ENCODE measurements at regions not wholly inside any gene's neighbourhood (a gene's known extent, or its start where the extent isn't known, plus 50 kb on each side); places are given as distances from the start of the nearest gene placed in this dataset.

GRCh38 chr14:99347561-99347960 is 75.6 kb upstream of the BCL11B start:
- peaks cover 8% of the 10 kb centered on the region for H3K9me3 Mint-ChIP-seq (ENCODE audit: unreplicated experiment)
- H3K27ac Mint-ChIP-seq (ENCODE audit: unreplicated experiment) = peak overlapping the region; percentile 31
- peaks cover 24% of the 10 kb centered on the region for H3K27me3 Mint-ChIP-seq (ENCODE audit: low read depth, unreplicated experiment)
- Histone ChIP-seq H3K4me2 (ENCODE audit: low read length) (no peak overlapping the region), H3K9ac (ENCODE audit: low read length) (no peak overlapping the region), H3K9me3 (ENCODE audit: insufficient read depth, low read depth, low read length) (no peaks in the 10 kb centered on the region), H3K27ac (ENCODE audit: low read depth, low read length) (no peak overlapping the region), H3K79me2 (ENCODE audit: insufficient read depth, low read length) (no peaks in the 10 kb centered on the region), H3K27me3 (ENCODE audit: insufficient read depth, low read length) (no peaks in the 10 kb centered on the region), H4K20me1 (ENCODE audit: insufficient read depth, low read length) (no peaks in the 10 kb centered on the region), H2AFZ (ENCODE audit: low read depth, low read length) (no peak overlapping the region), H3K4me1 (ENCODE audit: insufficient read depth, low read length) (no peaks in the 10 kb centered on the region), H3K36me3 (ENCODE audit: insufficient read depth, low read length) (no peaks in the 10 kb centered on the region), H3K4me3 (ENCODE audit: insufficient read depth, low read depth, low read length) (no peak overlapping the region)
- no peak for TF ChIP-seq EZH2 (IDR thresholded peaks at IDR 0.05; ENCODE audit: insufficient read depth, low read length)
- TF ChIP-seq, protein P1, sequence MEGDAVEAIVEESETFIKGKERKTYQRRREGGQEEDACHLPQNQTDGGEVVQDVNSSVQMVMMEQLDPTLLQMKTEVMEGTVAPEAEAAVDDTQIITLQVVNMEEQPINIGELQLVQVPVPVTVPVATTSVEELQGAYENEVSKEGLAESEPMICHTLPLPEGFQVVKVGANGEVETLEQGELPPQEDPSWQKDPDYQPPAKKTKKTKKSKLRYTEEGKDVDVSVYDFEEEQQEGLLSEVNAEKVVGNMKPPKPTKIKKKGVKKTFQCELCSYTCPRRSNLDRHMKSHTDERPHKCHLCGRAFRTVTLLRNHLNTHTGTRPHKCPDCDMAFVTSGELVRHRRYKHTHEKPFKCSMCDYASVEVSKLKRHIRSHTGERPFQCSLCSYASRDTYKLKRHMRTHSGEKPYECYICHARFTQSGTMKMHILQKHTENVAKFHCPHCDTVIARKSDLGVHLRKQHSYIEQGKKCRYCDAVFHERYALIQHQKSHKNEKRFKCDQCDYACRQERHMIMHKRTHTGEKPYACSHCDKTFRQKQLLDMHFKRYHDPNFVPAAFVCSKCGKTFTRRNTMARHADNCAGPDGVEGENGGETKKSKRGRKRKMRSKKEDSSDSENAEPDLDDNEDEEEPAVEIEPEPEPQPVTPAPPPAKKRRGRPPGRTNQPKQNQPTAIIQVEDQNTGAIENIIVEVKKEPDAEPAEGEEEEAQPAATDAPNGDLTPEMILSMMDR (IDR thresholded peaks at IDR 0.05; ENCODE audit: insufficient read depth, low read depth, low read length) = no peak
- FAIRE-seq (no peak), DNase-seq (ENCODE audit: low read depth) (no peak)
- H3K4me1 Mint-ChIP-seq (ENCODE audit: low read depth, unreplicated experiment) = peaks cover 10% of the 10 kb centered on the region
- H3K36me3 Mint-ChIP-seq (ENCODE audit: low read depth, unreplicated experiment) = peaks cover 2% of the 10 kb centered on the region
- no peak overlapping the region for H3K4me3 Mint-ChIP-seq (ENCODE audit: unreplicated experiment)

GRCh38 chr14:99346470-99347080 is 74.6 kb upstream of the BCL11B start:
- DNase-seq (ENCODE audit: low read depth) = no peak
- Mint-ChIP-seq H3K4me3 (ENCODE audit: unreplicated experiment) (no peak overlapping the region), H3K27ac (ENCODE audit: unreplicated experiment) (no peak overlapping the region), H3K27me3 (ENCODE audit: low read depth, unreplicated experiment) (peaks cover 21% of the 10 kb centered on the region), H3K4me1 (ENCODE audit: low read depth, unreplicated experiment) (peaks cover 10% of the 10 kb centered on the region), H3K36me3 (ENCODE audit: low read depth, unreplicated experiment) (peaks cover 2% of the 10 kb centered on the region), H3K9me3 (ENCODE audit: unreplicated experiment) (peaks cover 8% of the 10 kb centered on the region)
- FAIRE-seq = no peak
- Histone ChIP-seq H3K9me3 (ENCODE audit: insufficient read depth, low read depth, low read length) (no peaks in the 10 kb centered on the region), H3K79me2 (ENCODE audit: insufficient read depth, low read length) (no peaks in the 10 kb centered on the region), H3K27me3 (ENCODE audit: insufficient read depth, low read length) (no peaks in the 10 kb centered on the region), H3K4me3 (ENCODE audit: insufficient read depth, low read depth, low read length) (no peak overlapping the region), H2AFZ (ENCODE audit: low read depth, low read length) (no peak overlapping the region), H4K20me1 (ENCODE audit: insufficient read depth, low read length) (no peaks in the 10 kb centered on the region), H3K27ac (ENCODE audit: low read depth, low read length) (no peak overlapping the region), H3K4me1 (ENCODE audit: insufficient read depth, low read length) (no peaks in the 10 kb centered on the region), H3K36me3 (ENCODE audit: insufficient read depth, low read length) (no peaks in the 10 kb centered on the region), H3K4me2 (ENCODE audit: low read length) (no peak overlapping the region), H3K9ac (ENCODE audit: low read length) (no peak overlapping the region)
- TF ChIP-seq, protein P1 (IDR thresholded peaks at IDR 0.05; ENCODE audit: insufficient read depth, low read depth, low read length) = no peak
- no peak for TF ChIP-seq EZH2 (IDR thresholded peaks at IDR 0.05; ENCODE audit: insufficient read depth, low read length)

DNA sequence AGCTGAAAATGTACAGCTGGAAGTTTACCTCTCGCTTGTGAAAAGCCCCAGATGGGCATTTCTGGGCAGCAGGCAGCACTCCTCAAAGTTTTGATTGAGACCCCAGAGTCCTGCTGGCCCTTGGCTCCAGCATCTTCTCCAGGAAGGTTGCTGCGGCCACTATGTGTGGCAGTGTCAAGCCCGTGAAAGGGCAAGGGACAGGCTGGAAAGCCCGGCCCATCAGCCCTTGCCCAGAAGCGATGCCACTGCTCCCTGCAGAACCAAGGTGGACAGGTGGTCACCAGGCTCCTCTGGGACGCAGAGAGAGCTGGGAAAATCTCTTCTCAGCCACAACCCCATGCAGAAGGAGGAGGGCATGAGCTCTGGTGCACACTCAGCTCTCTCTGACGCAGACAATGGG is 73.5 kb upstream of the BCL11B start:
- Histone ChIP-seq H3K36me3 (ENCODE audit: insufficient read depth, low read length) (no peaks in the 10 kb centered on the region), H3K4me1 (ENCODE audit: insufficient read depth, low read length) (no peaks in the 10 kb centered on the region), H3K9me3 (ENCODE audit: insufficient read depth, low read depth, low read length) (no peaks in the 10 kb centered on the region), H3K4me3 (ENCODE audit: insufficient read depth, low read depth, low read length) (no peak overlapping the region), H3K27ac (ENCODE audit: low read depth, low read length) (no peak overlapping the region), H3K4me2 (ENCODE audit: low read length) (no peak overlapping the region), H3K79me2 (ENCODE audit: insufficient read depth, low read length) (no peaks in the 10 kb centered on the region), H4K20me1 (ENCODE audit: insufficient read depth, low read length) (no peaks in the 10 kb centered on the region), H2AFZ (ENCODE audit: low read depth, low read length) (no peak overlapping the region), H3K27me3 (ENCODE audit: insufficient read depth, low read length) (no peaks in the 10 kb centered on the region), H3K9ac (ENCODE audit: low read length) (no peak overlapping the region)
- Mint-ChIP-seq H3K27ac (ENCODE audit: unreplicated experiment) (no peak overlapping the region), H3K9me3 (ENCODE audit: unreplicated experiment) (peaks cover 8% of the 10 kb centered on the region), H3K27me3 (ENCODE audit: low read depth, unreplicated experiment) (peaks cover 21% of the 10 kb centered on the region), H3K4me1 (ENCODE audit: low read depth, unreplicated experiment) (peaks cover 10% of the 10 kb centered on the region), H3K36me3 (ENCODE audit: low read depth, unreplicated experiment) (peaks cover 2% of the 10 kb centered on the region), H3K4me3 (ENCODE audit: unreplicated experiment) (no peak overlapping the region)
- DNase-seq (ENCODE audit: low read depth) (no peak), FAIRE-seq (no peak)
- TF ChIP-seq, protein P1 (IDR thresholded peaks at IDR 0.05; ENCODE audit: insufficient read depth, low read depth, low read length) = no peak
- no peak for TF ChIP-seq EZH2 (IDR thresholded peaks at IDR 0.05; ENCODE audit: insufficient read depth, low read length)

Measured in astrocyte (in vitro differentiated cells and primary cell).